T-helper 17 cell (primary cell): ENCODE measurements at regions not wholly inside any gene's neighbourhood (a gene's known extent, or its start where the extent isn't known, plus 50 kb on each side); places are given as distances from the start of the nearest gene placed in this dataset.

Experiments
- ATAC-seq: fragments of 150-1000 bp; cut with Tn5 transposase; 2 replicates; pipeline ENCODE4 v1.10.0; 2021; ENCODE audit warnings: mild to moderate bottlenecking, moderate library complexity
- DNase-seq, 3 donors: peaks; one replicate each; pipeline versions ENCODE4 v3.0.0 to v3.0.0-alpha.2; 2020 to 2021
- H3K9me3 ChIP-seq: one replicate; pipeline ENCODE4 v1.7.0; 2013; ENCODE audit warnings: low read length, mild to moderate bottlenecking; ENCODE audit not compliant: control insufficient read depth, poor library complexity, severe bottlenecking
- H3K27ac Mint-ChIP-seq: one replicate; pipeline ENCODE4 v1.8.0; 2022; ENCODE audit warnings: mild to moderate bottlenecking, moderate library complexity, mixed read lengths
- H3K27me3 Mint-ChIP-seq: one replicate; pipeline ENCODE4 v1.8.0; 2022; ENCODE audit warnings: mixed read lengths
- H3K36me3 Mint-ChIP-seq: one replicate; pipeline ENCODE4 v1.8.0; 2022; ENCODE audit warnings: low read depth, mixed read lengths
- H3K4me1 Mint-ChIP-seq: one replicate; pipeline ENCODE4 v1.8.0; 2022; ENCODE audit warnings: mild to moderate bottlenecking, mixed read lengths
- H3K4me3 Mint-ChIP-seq: one replicate; pipeline ENCODE4 v1.8.0; 2022; ENCODE audit warnings: mild to moderate bottlenecking, moderate library complexity, mixed read lengths

- no peak overlapping the region for H3K27ac Mint-ChIP-seq
These were observed 147.9 kb upstream of the CBLN2 start for GRCh38 chr18:72692086-72692485.

DNA sequence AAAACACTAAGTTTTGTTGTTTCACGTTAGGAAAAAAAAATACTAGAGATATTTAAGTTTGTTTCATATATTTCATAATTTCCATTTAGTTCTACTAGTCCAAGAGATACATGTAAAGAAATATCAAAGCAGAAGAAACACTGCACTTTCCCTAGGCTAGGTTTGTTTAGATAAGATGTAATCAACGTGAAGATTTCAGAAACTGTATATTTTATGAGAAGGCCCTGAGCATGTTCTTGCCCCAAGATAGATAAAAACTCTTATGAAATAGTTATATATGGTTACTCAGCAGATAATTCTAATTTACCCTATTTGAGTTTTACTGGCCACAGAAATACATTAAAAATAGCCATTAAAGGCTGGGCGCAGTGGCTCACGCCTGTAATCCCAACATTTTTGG, 143.6 kb upstream of the CBLN2 start:
- ATAC-seq (no peak), DNase-seq (no peak)
- H3K9me3 ChIP-seq: no peaks in the 10 kb centered on the region
- Mint-ChIP-seq H3K36me3 (no peaks in the 10 kb centered on the region), H3K27me3 (no peaks in the 10 kb centered on the region), H3K4me1 (no peaks in the 10 kb centered on the region), H3K27ac (no peak overlapping the region), H3K4me3 (no peak overlapping the region)

More at GRCh38 chr18:72692086-72692485, 147.9 kb upstream of the CBLN2 start:
- H3K4me3 Mint-ChIP-seq: no peak overlapping the region
- no peaks in the 10 kb centered on the region for H3K9me3 ChIP-seq
- H3K27me3 Mint-ChIP-seq: no peaks in the 10 kb centered on the region
- no peaks in the 10 kb centered on the region for H3K4me1 Mint-ChIP-seq
- ATAC-seq: no peak
- H3K36me3 Mint-ChIP-seq: no peaks in the 10 kb centered on the region
- DNase-seq: no peak

DNA sequence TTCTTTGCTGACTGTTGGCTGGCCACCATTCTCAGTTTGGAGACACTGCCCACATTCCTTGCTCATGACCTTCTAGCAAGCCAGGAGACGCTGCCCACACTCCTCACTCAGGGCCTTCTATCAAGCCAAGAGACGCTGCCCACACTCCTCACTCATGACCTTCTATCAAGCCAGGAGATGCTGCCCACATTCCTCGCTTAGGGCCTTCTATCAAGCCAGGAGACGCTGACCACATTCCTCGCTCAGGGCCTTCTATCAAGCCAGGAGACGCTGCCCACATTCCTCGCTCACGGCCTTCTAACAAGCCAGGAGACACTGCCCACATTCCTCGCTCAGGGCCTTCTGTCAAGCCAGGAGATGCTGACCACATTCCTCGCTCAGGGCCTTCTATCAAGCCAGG, 131.3 kb upstream of the CBLN2 start:
- H3K4me3 Mint-ChIP-seq: no peak overlapping the region
- H3K27me3 Mint-ChIP-seq: no peaks in the 10 kb centered on the region
- no peaks in the 10 kb centered on the region for H3K36me3 Mint-ChIP-seq

DNA sequence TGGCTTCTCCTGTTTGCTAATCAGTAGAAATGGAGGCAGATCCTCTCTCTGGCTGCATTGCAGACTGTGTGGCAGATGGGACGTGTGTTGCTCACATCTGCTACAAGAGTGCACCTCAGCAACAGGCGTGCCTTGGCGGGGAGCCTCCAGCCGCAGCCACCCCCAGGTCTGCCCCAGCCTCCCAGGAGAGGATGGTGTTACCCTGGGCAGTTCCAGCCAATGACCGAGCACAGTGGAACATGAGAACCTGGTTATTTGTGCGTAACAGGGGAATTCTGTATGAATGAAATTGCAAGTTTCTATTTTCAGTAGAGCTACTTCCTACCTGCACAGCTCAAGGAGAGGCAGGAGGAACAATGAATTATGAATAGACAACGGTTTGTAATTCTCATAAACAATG, 130.6 kb upstream of the CBLN2 start:
- no peaks in the 10 kb centered on the region for H3K9me3 ChIP-seq
- no peak for DNase-seq
- H3K27me3 Mint-ChIP-seq: no peaks in the 10 kb centered on the region
- H3K4me3 Mint-ChIP-seq: no peak overlapping the region
- ATAC-seq: no peak
- no peaks in the 10 kb centered on the region for H3K36me3 Mint-ChIP-seq
- H3K4me1 Mint-ChIP-seq: no peaks in the 10 kb centered on the region
- H3K27ac Mint-ChIP-seq: no peak overlapping the region

More for the DNA sequence above, 131.3 kb upstream of the CBLN2 start:
- no peaks in the 10 kb centered on the region for H3K9me3 ChIP-seq
- DNase-seq (no peak), ATAC-seq (no peak)
- Mint-ChIP-seq H3K27ac (no peak overlapping the region), H3K4me1 (no peaks in the 10 kb centered on the region)

GRCh38 chr18:72673242-72673641, 129.1 kb upstream of the CBLN2 start:
- H3K36me3 Mint-ChIP-seq: no peaks in the 10 kb centered on the region
- H3K4me3 Mint-ChIP-seq: no peak overlapping the region
- no peak overlapping the region for H3K27ac Mint-ChIP-seq
- DNase-seq (no peak), ATAC-seq (no peak)
- no peaks in the 10 kb centered on the region for H3K27me3 Mint-ChIP-seq
- H3K4me1 Mint-ChIP-seq: no peaks in the 10 kb centered on the region
- no peaks in the 10 kb centered on the region for H3K9me3 ChIP-seq

DNA sequence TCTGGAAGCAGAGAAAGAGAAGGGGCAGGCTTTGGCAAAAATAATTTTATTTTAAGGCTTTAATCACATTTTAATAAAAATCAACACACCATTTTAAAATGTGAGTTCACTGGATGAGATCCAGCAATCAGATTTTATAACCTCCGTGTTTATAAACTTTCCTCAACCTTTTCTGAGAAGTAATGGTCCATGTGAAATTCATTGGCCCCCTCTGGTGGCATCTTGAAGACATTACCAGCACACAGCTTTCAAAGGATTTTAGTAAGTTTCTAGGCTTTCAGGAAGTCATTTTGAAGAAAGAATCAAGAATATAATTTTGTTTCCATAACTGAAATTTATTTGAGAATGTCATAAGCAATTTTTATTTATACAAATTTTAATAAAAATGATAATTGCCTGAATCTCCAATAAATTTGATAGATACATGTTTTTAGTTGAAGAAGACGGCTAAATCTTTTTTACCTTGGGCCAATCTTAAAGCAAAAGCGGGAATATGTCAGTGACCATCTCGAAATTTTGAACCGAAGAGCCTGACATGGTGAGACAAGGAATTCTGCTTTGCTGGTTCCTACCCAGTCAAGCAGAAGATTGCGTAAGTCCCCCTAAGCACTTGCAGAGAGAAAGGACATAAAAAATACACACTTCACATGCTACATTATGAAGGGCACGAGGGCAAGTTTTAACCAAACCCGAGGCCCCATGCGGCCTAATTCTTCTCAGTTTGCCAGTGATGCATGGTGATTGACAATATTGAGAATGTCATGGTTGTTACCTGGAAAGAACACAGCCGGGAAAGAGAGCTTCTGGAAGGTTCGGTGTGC, 128.4 kb upstream of the CBLN2 start:
- DNase-seq (no peak), ATAC-seq (no peak)
- H3K27me3 Mint-ChIP-seq: no peaks in the 10 kb centered on the region
- no peaks in the 10 kb centered on the region for H3K36me3 Mint-ChIP-seq
- H3K4me3 Mint-ChIP-seq: no peak overlapping the region
- H3K9me3 ChIP-seq: no peaks in the 10 kb centered on the region
- no peak overlapping the region for H3K27ac Mint-ChIP-seq
- H3K4me1 Mint-ChIP-seq: no peaks in the 10 kb centered on the region

GRCh38 chr18:72667932-72668331, 123.8 kb upstream of the CBLN2 start:
- no peaks in the 10 kb centered on the region for H3K36me3 Mint-ChIP-seq
- DNase-seq (no peak), ATAC-seq (no peak)
- H3K9me3 ChIP-seq: no peaks in the 10 kb centered on the region
- no peaks in the 10 kb centered on the region for H3K27me3 Mint-ChIP-seq
- no peak overlapping the region for H3K27ac Mint-ChIP-seq
- H3K4me1 Mint-ChIP-seq: no peaks in the 10 kb centered on the region
- no peak overlapping the region for H3K4me3 Mint-ChIP-seq

GRCh38 chr18:72652990-72653593, 109.0 kb upstream of the CBLN2 start:
- Mint-ChIP-seq H3K4me3 (no peak overlapping the region), H3K4me1 (no peaks in the 10 kb centered on the region), H3K27ac (no peak overlapping the region), H3K36me3 (no peaks in the 10 kb centered on the region), H3K27me3 (no peaks in the 10 kb centered on the region)
- ATAC-seq: peak; percentile 36
- DNase-seq: no peak
- H3K9me3 ChIP-seq: no peaks in the 10 kb centered on the region

DNA sequence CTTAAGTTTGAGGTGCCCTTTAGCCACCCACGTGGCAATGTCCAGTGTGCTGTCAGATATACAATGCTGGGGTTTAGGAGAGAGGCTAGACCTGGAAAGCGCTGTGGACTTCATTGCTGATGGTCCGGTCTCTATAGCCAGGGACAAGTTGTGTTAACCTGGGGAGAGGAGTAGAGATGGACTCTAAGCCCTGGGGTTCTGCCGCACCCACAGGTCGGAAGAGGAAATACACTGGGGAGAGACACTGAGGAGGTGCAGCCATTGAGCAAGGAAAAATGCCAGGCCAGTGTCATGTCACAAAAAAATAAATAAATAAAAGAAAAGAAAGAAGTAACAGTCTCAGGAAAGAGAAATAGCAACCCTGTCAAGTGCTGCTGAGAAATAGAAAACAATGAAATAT, 106.9 kb upstream of the CBLN2 start:
- Mint-ChIP-seq H3K4me1 (no peaks in the 10 kb centered on the region), H3K4me3 (no peak overlapping the region), H3K36me3 (no peaks in the 10 kb centered on the region), H3K27ac (no peak overlapping the region), H3K27me3 (no peaks in the 10 kb centered on the region)
- no peak for DNase-seq
- no peaks in the 10 kb centered on the region for H3K9me3 ChIP-seq
- ATAC-seq: no peak

DNA sequence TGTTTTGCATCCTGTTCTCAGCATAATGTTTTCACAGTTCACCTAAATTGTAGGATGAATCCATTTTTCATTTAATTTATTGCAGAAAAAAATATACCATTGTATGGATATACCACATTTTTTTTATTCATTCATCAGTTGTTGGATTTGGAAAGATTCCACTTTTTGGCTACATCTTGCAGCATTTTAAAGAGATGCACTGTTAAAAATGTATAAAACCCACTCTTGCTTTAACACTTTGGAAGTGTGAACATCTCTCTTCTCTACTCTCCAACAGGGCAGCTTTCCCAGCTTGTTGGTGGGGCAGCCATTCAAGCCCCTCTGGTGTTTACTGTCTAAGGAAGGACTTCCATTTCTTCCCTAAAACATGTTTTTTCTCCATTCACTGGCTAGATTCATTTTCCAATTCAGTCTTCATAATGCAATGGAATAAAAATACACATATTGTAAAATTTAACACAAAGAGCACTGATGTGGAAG, 104.4 kb upstream of the CBLN2 start:
- DNase-seq: no peak

GRCh38 chr18:72648079-72648478, 103.9 kb upstream of the CBLN2 start:
- H3K27ac Mint-ChIP-seq: no peak overlapping the region
- no peak overlapping the region for H3K4me3 Mint-ChIP-seq
- H3K36me3 Mint-ChIP-seq: no peaks in the 10 kb centered on the region
- DNase-seq (no peak), ATAC-seq (no peak)
- no peaks in the 10 kb centered on the region for H3K4me1 Mint-ChIP-seq
- no peaks in the 10 kb centered on the region for H3K9me3 ChIP-seq
- no peaks in the 10 kb centered on the region for H3K27me3 Mint-ChIP-seq

More for the DNA sequence above, 104.4 kb upstream of the CBLN2 start:
- Mint-ChIP-seq H3K36me3 (no peaks in the 10 kb centered on the region), H3K27ac (no peak overlapping the region), H3K4me1 (no peaks in the 10 kb centered on the region), H3K4me3 (no peak overlapping the region), H3K27me3 (no peaks in the 10 kb centered on the region)
- no peak for ATAC-seq
- H3K9me3 ChIP-seq: no peaks in the 10 kb centered on the region

DNA sequence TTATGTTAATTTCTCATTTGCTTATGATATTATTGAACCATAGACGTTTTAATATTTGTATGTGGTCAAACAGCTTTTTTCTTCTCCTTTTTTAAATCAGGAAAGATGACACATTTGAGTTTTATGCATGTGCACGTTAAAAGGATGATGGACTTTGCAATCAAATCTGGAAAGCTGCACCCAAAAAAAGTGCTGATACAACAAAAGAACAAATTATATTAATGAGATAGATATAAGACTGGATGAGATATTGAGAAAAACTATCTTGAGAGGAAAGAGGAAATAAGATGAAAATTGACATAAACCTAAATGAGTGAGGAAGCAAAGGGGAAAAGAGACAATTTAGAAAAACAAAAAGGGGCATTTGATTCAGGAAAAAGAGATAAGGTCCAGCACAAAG, 96.4 kb upstream of the CBLN2 start:
- Mint-ChIP-seq H3K4me3 (no peak overlapping the region), H3K27ac (no peak overlapping the region), H3K27me3 (no peaks in the 10 kb centered on the region), H3K4me1 (no peaks in the 10 kb centered on the region), H3K36me3 (no peaks in the 10 kb centered on the region)
- no peak for DNase-seq
- no peaks in the 10 kb centered on the region for H3K9me3 ChIP-seq
- no peak for ATAC-seq

GRCh38 chr18:72638376-72638775, 94.2 kb upstream of the CBLN2 start:
- ATAC-seq: no peak
- H3K27me3 Mint-ChIP-seq: no peaks in the 10 kb centered on the region
- no peaks in the 10 kb centered on the region for H3K36me3 Mint-ChIP-seq
- no peaks in the 10 kb centered on the region for H3K9me3 ChIP-seq
- no peak for DNase-seq
- no peak overlapping the region for H3K27ac Mint-ChIP-seq
- H3K4me3 Mint-ChIP-seq: no peak overlapping the region
- no peaks in the 10 kb centered on the region for H3K4me1 Mint-ChIP-seq

GRCh38 chr18:72637721-72638120, 93.6 kb upstream of the CBLN2 start:
- Mint-ChIP-seq H3K4me3 (no peak overlapping the region), H3K27me3 (no peaks in the 10 kb centered on the region), H3K4me1 (no peaks in the 10 kb centered on the region), H3K27ac (no peak overlapping the region), H3K36me3 (no peaks in the 10 kb centered on the region)
- DNase-seq (no peak), ATAC-seq (no peak)
- no peaks in the 10 kb centered on the region for H3K9me3 ChIP-seq
